Osteocyte (in vitro differentiated cells): ENCODE measurements at regions not wholly inside any gene's neighbourhood (a gene's known extent, or its start where the extent isn't known, plus 50 kb on each side); places are given as distances from the start of the nearest gene placed in this dataset.

Experiments used
- DNase-seq: peaks from one replicate; pipeline ENCODE4 v3.0.0; 2021; ENCODE audit warnings: mixed read lengths; ENCODE audit not compliant: unreplicated experiment; ENCODE audit errors: extremely low spot score
- H3K27ac Mint-ChIP-seq: one replicate; pipeline ENCODE4 v1.8.0; 2021; ENCODE audit warnings: mild to moderate bottlenecking, mixed read lengths; ENCODE audit not compliant: unreplicated experiment
- H3K27me3 Mint-ChIP-seq: one replicate; pipeline ENCODE4 v1.8.0; 2021; ENCODE audit warnings: mixed read lengths; ENCODE audit not compliant: unreplicated experiment
- H3K36me3 Mint-ChIP-seq: one replicate; pipeline ENCODE4 v1.8.0; 2021; ENCODE audit warnings: mixed read lengths; ENCODE audit not compliant: unreplicated experiment
- H3K4me1 Mint-ChIP-seq: one replicate; pipeline ENCODE4 v1.8.0; 2021; ENCODE audit warnings: mixed read lengths; ENCODE audit not compliant: unreplicated experiment
- H3K4me3 Mint-ChIP-seq: one replicate; pipeline ENCODE4 v1.8.0; 2021; ENCODE audit warnings: mild to moderate bottlenecking, moderate library complexity, mixed read lengths; ENCODE audit not compliant: unreplicated experiment
- H3K9me3 Mint-ChIP-seq: one replicate; pipeline ENCODE4 v1.8.0; 2021; ENCODE audit warnings: mixed read lengths; ENCODE audit not compliant: unreplicated experiment
- CTCF ChIP-seq: fragments of 200-600 bp; sonication (generic); IDR thresholded peaks from 2 replicates; pipeline ENCODE4 v1.5.0; 2021; ENCODE audit warnings: antibody characterized with exemption, mild to moderate bottlenecking, moderate library complexity

GRCh38 chr4:123474817-123475216, 78.2 kb downstream of the SPRY1 start:
- no peaks in the 10 kb centered on the region for H3K36me3 Mint-ChIP-seq
- H3K27ac Mint-ChIP-seq, result no peak overlapping the region
- TF ChIP-seq CTCF, result no peak
- DNase-seq, result no peak
- no peaks in the 10 kb centered on the region for H3K9me3 Mint-ChIP-seq
- H3K27me3 Mint-ChIP-seq, result no peaks in the 10 kb centered on the region
- H3K4me1 Mint-ChIP-seq, result peaks cover 21% of the 10 kb centered on the region
- no peak overlapping the region for H3K4me3 Mint-ChIP-seq

- TF ChIP-seq CTCF, result no peak
- Mint-ChIP-seq H3K36me3 (no peaks in the 10 kb centered on the region), H3K27ac (no peak overlapping the region), H3K27me3 (no peaks in the 10 kb centered on the region), H3K9me3 (no peaks in the 10 kb centered on the region), H3K4me1 (peaks cover 22% of the 10 kb centered on the region), H3K4me3 (no peak overlapping the region)
- DNase-seq, result no peak
Observed at GRCh38 chr4:123476089-123476488, 79.5 kb downstream of the SPRY1 start.

- Mint-ChIP-seq H3K36me3 (no peaks in the 10 kb centered on the region), H3K4me1 (peaks cover 22% of the 10 kb centered on the region), H3K27me3 (no peaks in the 10 kb centered on the region), H3K27ac (no peak overlapping the region), H3K9me3 (no peaks in the 10 kb centered on the region), H3K4me3 (no peak overlapping the region)
- no peak for TF ChIP-seq CTCF
- DNase-seq, result no peak
Observed at GRCh38 chr4:123477711-123478209, 81.2 kb downstream of the SPRY1 start.

- Mint-ChIP-seq H3K27ac (no peak overlapping the region), H3K36me3 (no peaks in the 10 kb centered on the region), H3K27me3 (no peaks in the 10 kb centered on the region), H3K4me3 (no peak overlapping the region), H3K4me1 (peaks cover 22% of the 10 kb centered on the region), H3K9me3 (no peaks in the 10 kb centered on the region)
- no peak for DNase-seq
- no peak for TF ChIP-seq CTCF
Observed at GRCh38 chr4:123478859-123479345, 82.3 kb downstream of the SPRY1 start.

- Mint-ChIP-seq H3K27ac (no peak overlapping the region), H3K9me3 (no peaks in the 10 kb centered on the region), H3K36me3 (no peaks in the 10 kb centered on the region), H3K27me3 (no peaks in the 10 kb centered on the region), H3K4me1 (peaks cover 22% of the 10 kb centered on the region), H3K4me3 (no peak overlapping the region)
- no peak for TF ChIP-seq CTCF
- DNase-seq, result no peak
Observed at GRCh38 chr4:123479944-123480343, 83.3 kb downstream of the SPRY1 start.
